ENCODE measurements at regions not wholly inside any gene's neighbourhood (a gene's known extent, or its start where the extent isn't known, plus 50 kb on each side); places are given as distances from the start of the nearest gene placed in this dataset.
"Not testable (repeated sequence)": the region's sequence is repeated elsewhere in the genome, so short reads cannot be mapped to it uniquely, and the experiment has no call there.

- no peaks in the 10 kb centered on the region for H3K9me3 ChIP-seq
- H3K27ac ChIP-seq = no peak overlapping the region
- DNase-seq (ENCODE audit: extremely low spot score in 2 of 2) = no peak
- TF ChIP-seq, protein P1, sequence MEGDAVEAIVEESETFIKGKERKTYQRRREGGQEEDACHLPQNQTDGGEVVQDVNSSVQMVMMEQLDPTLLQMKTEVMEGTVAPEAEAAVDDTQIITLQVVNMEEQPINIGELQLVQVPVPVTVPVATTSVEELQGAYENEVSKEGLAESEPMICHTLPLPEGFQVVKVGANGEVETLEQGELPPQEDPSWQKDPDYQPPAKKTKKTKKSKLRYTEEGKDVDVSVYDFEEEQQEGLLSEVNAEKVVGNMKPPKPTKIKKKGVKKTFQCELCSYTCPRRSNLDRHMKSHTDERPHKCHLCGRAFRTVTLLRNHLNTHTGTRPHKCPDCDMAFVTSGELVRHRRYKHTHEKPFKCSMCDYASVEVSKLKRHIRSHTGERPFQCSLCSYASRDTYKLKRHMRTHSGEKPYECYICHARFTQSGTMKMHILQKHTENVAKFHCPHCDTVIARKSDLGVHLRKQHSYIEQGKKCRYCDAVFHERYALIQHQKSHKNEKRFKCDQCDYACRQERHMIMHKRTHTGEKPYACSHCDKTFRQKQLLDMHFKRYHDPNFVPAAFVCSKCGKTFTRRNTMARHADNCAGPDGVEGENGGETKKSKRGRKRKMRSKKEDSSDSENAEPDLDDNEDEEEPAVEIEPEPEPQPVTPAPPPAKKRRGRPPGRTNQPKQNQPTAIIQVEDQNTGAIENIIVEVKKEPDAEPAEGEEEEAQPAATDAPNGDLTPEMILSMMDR (IDR thresholded peaks at IDR 0.05) = no peak
- TF ChIP-seq POLR2AphosphoS5 (IDR thresholded peaks at IDR 0.05; ENCODE audit: insufficient read depth in 1 of 2, low read depth in 1 of 2) (no peak), POLR2A (IDR thresholded peaks at IDR 0.05) (no peak)
- intact Hi-C loops (cut with DNase I) = no loop called here
- no peak overlapping the region for H3K4me3 ChIP-seq
- no peaks in the 10 kb centered on the region for H3K27me3 ChIP-seq
- no peaks in the 10 kb centered on the region for H3K4me1 ChIP-seq
- no peaks in the 10 kb centered on the region for H3K36me3 ChIP-seq
These were observed 216.9 kb downstream of the DEPDC1B start for GRCh38 chr5:60483050-60483449.

DNA sequence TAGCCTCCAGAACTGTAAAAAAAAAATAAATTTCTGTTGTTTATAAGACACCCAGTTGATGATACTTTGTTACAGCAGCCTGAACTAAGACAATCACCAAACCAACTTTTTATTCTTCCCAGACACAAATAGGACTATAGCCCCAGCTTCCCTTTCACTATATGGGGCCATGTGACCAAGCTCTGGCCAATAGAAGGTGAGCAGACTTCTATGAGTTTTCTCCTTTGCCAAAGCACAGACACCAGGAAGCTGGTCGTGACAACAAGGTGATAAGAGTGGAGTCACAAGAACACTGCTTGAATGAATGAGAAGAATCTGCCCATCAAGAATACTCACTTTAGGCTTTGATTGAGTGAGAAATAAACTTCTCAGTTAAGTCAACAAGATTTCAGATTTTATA, 217.7 kb downstream of the DEPDC1B start:
- H3K4me3 ChIP-seq = no peak overlapping the region
- H3K36me3 ChIP-seq = no peaks in the 10 kb centered on the region
- TF ChIP-seq POLR2AphosphoS5 (IDR thresholded peaks at IDR 0.05; ENCODE audit: insufficient read depth in 1 of 2, low read depth in 1 of 2) (no peak), POLR2A (IDR thresholded peaks at IDR 0.05) (no peak)
- TF ChIP-seq, protein P1 (IDR thresholded peaks at IDR 0.05) = no peak
- no peak overlapping the region for H3K27ac ChIP-seq
- H3K27me3 ChIP-seq = no peaks in the 10 kb centered on the region
- H3K9me3 ChIP-seq = no peaks in the 10 kb centered on the region
- DNase-seq (ENCODE audit: extremely low spot score in 2 of 2) = no peak
- H3K4me1 ChIP-seq = no peaks in the 10 kb centered on the region
- intact Hi-C loops (cut with DNase I) = no loop called here

GRCh38 chr5:60479542-60479941, 220.4 kb downstream of the DEPDC1B start:
- H3K4me3 ChIP-seq = no peak overlapping the region
- H3K9me3 ChIP-seq = no peaks in the 10 kb centered on the region
- no peak overlapping the region for H3K27ac ChIP-seq
- H3K4me1 ChIP-seq = no peaks in the 10 kb centered on the region
- no peak for TF ChIP-seq POLR2AphosphoS5 (IDR thresholded peaks at IDR 0.05; ENCODE audit: insufficient read depth in 1 of 2, low read depth in 1 of 2)
- TF ChIP-seq POLR2A (IDR thresholded peaks at IDR 0.05) = no peak
- TF ChIP-seq, protein P1 (IDR thresholded peaks at IDR 0.05) = no peak
- no peaks in the 10 kb centered on the region for H3K27me3 ChIP-seq
- DNase-seq (ENCODE audit: extremely low spot score in 2 of 2) = no peak
- H3K36me3 ChIP-seq = no peaks in the 10 kb centered on the region
- intact Hi-C loops (cut with DNase I) = no loop called here

- intact Hi-C loops (cut with DNase I) = no loop called here
- Histone ChIP-seq H3K27ac (no peak overlapping the region), H3K9me3 (no peaks in the 10 kb centered on the region), H3K4me1 (no peaks in the 10 kb centered on the region), H3K27me3 (no peaks in the 10 kb centered on the region), H3K36me3 (no peaks in the 10 kb centered on the region), H3K4me3 (no peak overlapping the region)
- DNase-seq (ENCODE audit: extremely low spot score in 2 of 2) = no peak
- TF ChIP-seq, protein P1 (IDR thresholded peaks at IDR 0.05) = no peak
- TF ChIP-seq POLR2AphosphoS5 (IDR thresholded peaks at IDR 0.05; ENCODE audit: insufficient read depth in 1 of 2, low read depth in 1 of 2) (no peak), POLR2A (IDR thresholded peaks at IDR 0.05) (no peak)
These were observed 222.1 kb downstream of the DEPDC1B start for GRCh38 chr5:60477849-60478248.

GRCh38 chr5:60473654-60474053, 226.3 kb downstream of the DEPDC1B start:
- H3K36me3 ChIP-seq = no peaks in the 10 kb centered on the region
- no peaks in the 10 kb centered on the region for H3K9me3 ChIP-seq
- H3K4me1 ChIP-seq = no peaks in the 10 kb centered on the region
- H3K27ac ChIP-seq = no peak overlapping the region
- H3K27me3 ChIP-seq = no peaks in the 10 kb centered on the region
- H3K4me3 ChIP-seq = no peak overlapping the region
- intact Hi-C loops (cut with DNase I) = no loop called here
- no peak for DNase-seq (ENCODE audit: extremely low spot score in 2 of 2)
- no peak for TF ChIP-seq POLR2AphosphoS5 (IDR thresholded peaks at IDR 0.05; ENCODE audit: insufficient read depth in 1 of 2, low read depth in 1 of 2)
- no peak for TF ChIP-seq POLR2A (IDR thresholded peaks at IDR 0.05)
- TF ChIP-seq, protein P1 (IDR thresholded peaks at IDR 0.05) = no peak

- H3K9me3 ChIP-seq; H3K27ac ChIP-seq; H3K27me3 ChIP-seq; intact Hi-C loops (cut with DNase I); DNase-seq (ENCODE audit: extremely low spot score in 2 of 2); H3K4me3 ChIP-seq; H3K36me3 ChIP-seq; H3K4me1 ChIP-seq: not testable (repeated sequence)
These were observed 226.9 kb downstream of the DEPDC1B start for GRCh38 chr5:60473027-60473426.
